Testis (tissue), 2 donors: ENCODE measurements at regions not wholly inside any gene's neighbourhood (a gene's known extent, or its start where the extent isn't known, plus 50 kb on each side); places are given as distances from the start of the nearest gene placed in this dataset.

Experiments used
- DNase-seq: peaks from one replicate; pipeline ENCODE4 v3.0.0-alpha.2; 2019
- H3K27ac ChIP-seq, 2 donors: fragments of 200-600 bp; sonication (generic); one replicate each; pipeline ENCODE4 v1.5.1; 2019
- H3K27me3 ChIP-seq: fragments of 200-600 bp; sonication (generic); one replicate; pipeline ENCODE4 v1.5.1; 2019
- H3K36me3 ChIP-seq: fragments of 200-600 bp; sonication (generic); one replicate; pipeline ENCODE4 v1.5.1; 2017; ENCODE audit warnings: low read depth; ENCODE audit errors: missing control alignments
- H3K4me1 ChIP-seq: fragments of 200-600 bp; sonication (generic); one replicate; pipeline ENCODE4 v1.5.1; 2019
- H3K4me3 ChIP-seq, 2 donors: fragments of 200-600 bp; sonication (generic); one replicate each; pipeline ENCODE4 v1.5.1; 2017 to 2019
- H3K9me3 ChIP-seq: fragments of 200-600 bp; sonication (generic); one replicate; pipeline ENCODE4 v1.5.1; 2017
- CTCF ChIP-seq, 3 experiments: fragments of 450-650 bp in 2 of 3; fragments of 200-600 bp in 1 of 3; sonication (generic) in 1 of 3; IDR thresholded peaks; one replicate each; pipeline ENCODE4 v1.5.1; 2016 to 2019; ENCODE audit warnings: antibody characterized with exemption in 3 of 3, mild to moderate bottlenecking in 2 of 3, moderate library complexity in 1 of 3
- POLR2A ChIP-seq: fragments of 450-650 bp; IDR thresholded peaks from one replicate; pipeline ENCODE4 v1.6.1; 2017; ENCODE audit warnings: antibody characterized with exemption, mild to moderate bottlenecking, moderate library complexity
- WGBS, 2 donors: methylation state at CpG; one replicate each; pipeline ENCODE4 v1.1.5; 2018; 5-methylcytosine and 5-hydroxymethylcytosine counted together
- intact Hi-C: fragments of 100-400 bp; cut with DNase I; formaldehyde crosslinking; loops from one replicate; pipeline ENCODE4 v1.15.1; 2023; ENCODE audit warnings: low total_unique reads

- TF ChIP-seq CTCF (IDR thresholded peaks at IDR 0.05), result no peak
- no peak for TF ChIP-seq POLR2A
- DNase-seq, result no peak
- Histone ChIP-seq H3K27me3 (no peaks in the 10 kb centered on the region), H3K27ac (no peak overlapping the region), H3K36me3 (no peaks in the 10 kb centered on the region), H3K9me3 (no peaks in the 10 kb centered on the region), H3K4me1 (no peaks in the 10 kb centered on the region), H3K4me3 (no peak overlapping the region)
- 59 to 88% methylated on average over 4 of the region's 4 CpGs for WGBS, 2 donors
- intact Hi-C loops, result no loop called here
Measured at GRCh38 chr10:83633547-83633946, 505.8 kb upstream of the GHITM start.

GRCh38 chr10:83636826-83637225 lies 502.5 kb upstream of the GHITM start:
- TF ChIP-seq CTCF (IDR thresholded peaks at IDR 0.05), result no peak
- TF ChIP-seq POLR2A, result no peak
- no peaks in the 10 kb centered on the region for H3K4me1 ChIP-seq
- 72 to 83% methylated on average over 3 of the region's 3 CpGs for WGBS, 2 donors
- H3K27ac ChIP-seq, result no peak overlapping the region
- H3K27me3 ChIP-seq, result no peaks in the 10 kb centered on the region
- H3K36me3 ChIP-seq, result no peaks in the 10 kb centered on the region
- no peak for DNase-seq
- H3K4me3 ChIP-seq, result no peak overlapping the region
- intact Hi-C loops, result no loop called here
- H3K9me3 ChIP-seq, result no peaks in the 10 kb centered on the region

DNA sequence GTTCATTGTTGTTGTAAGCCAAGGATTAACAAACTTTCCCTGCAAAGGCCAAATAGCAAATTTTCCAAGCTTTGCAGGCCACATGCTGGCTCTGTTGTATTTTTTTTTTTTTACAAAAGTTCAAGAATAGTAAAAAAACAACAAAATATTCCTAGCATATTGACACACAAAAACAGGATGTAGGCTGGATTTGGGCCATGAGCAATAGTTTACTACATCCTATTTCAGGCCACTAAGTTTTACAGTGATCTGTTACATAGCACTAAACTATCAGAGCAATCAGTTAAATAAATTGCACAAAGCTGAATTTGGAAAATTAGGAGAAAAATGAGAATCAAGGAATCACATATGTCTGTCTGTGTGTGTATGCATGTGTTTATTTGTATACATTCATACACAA lies 491.8 kb upstream of the GHITM start:
- intact Hi-C loops, result no loop called here
- DNase-seq, result no peak

DNA sequence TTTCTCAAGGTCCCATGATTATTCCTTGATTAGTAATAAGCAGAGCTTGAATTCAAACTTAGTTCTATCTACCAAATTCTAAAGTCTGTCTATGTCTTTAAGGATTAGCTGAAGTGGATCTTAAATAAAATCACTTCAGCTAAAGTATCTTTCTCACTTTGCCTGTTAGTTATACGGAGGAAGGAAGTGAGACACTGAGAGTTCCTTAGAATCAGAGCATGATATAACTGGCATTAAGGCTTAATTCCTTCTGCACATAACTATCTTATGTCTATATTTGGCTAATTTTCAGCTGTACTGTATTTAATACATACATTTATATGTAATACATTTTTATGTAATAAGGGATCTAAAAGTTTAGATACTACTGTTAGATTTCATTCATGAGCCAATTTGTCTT lies 491.1 kb upstream of the GHITM start:
- intact Hi-C loops, result no loop called here
- TF ChIP-seq CTCF (IDR thresholded peaks at IDR 0.05) (no peak), POLR2A (no peak)
- no peak for DNase-seq
- WGBS, 2 donors, result 50 to 54% methylated on average over 1 of the region's 1 CpG
- Histone ChIP-seq H3K9me3 (no peaks in the 10 kb centered on the region), H3K27ac (no peak overlapping the region), H3K4me1 (peaks cover 4% of the 10 kb centered on the region), H3K36me3 (no peaks in the 10 kb centered on the region), H3K27me3 (no peaks in the 10 kb centered on the region), H3K4me3 (no peak overlapping the region)

More for the DNA sequence above, 491.8 kb upstream of the GHITM start:
- Histone ChIP-seq H3K36me3 (no peaks in the 10 kb centered on the region), H3K27me3 (no peaks in the 10 kb centered on the region), H3K4me1 (peaks cover 4% of the 10 kb centered on the region), H3K4me3 (no peak overlapping the region), H3K27ac (no peak overlapping the region), H3K9me3 (no peaks in the 10 kb centered on the region)
- TF ChIP-seq POLR2A, result no peak
- no peak for TF ChIP-seq CTCF (IDR thresholded peaks at IDR 0.05)

DNA sequence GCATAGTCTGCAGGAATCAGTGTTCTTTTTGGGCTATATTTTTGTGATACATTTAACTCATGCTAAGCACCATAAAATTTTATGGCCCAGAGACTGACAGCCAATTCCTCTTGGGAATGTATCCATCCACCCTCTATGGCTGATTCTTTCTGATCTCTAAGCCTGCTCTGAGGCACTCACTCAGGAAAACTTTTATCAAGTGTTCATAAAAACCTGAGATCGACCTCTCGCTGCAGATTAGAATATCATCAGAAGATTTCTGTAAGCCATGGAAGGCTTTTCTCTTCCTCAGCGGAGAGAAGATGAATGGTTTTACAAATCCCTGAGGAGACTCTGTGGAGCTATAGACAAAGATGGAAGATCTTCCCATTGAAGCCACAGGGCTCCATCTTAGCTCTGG lies 489.8 kb upstream of the GHITM start:
- Histone ChIP-seq H3K4me1 (peaks cover 4% of the 10 kb centered on the region), H3K36me3 (no peaks in the 10 kb centered on the region), H3K4me3 (no peak overlapping the region), H3K27ac (no peak overlapping the region), H3K9me3 (no peaks in the 10 kb centered on the region), H3K27me3 (no peaks in the 10 kb centered on the region)
- WGBS, 2 donors, result 66 to 82% methylated on average over 3 of the region's 3 CpGs
- DNase-seq, result no peak
- intact Hi-C loops, result no loop called here
- no peak for TF ChIP-seq CTCF (IDR thresholded peaks at IDR 0.05)
- TF ChIP-seq POLR2A, result no peak
